CMK (cell line): ENCODE measurements at regions not wholly inside any gene's neighbourhood (a gene's known extent, or its start where the extent isn't known, plus 50 kb on each side); places are given as distances from the start of the nearest gene placed in this dataset.
A peak's percentile ranks its signal among the peaks of the same experiment; 100 is the strongest.

Source experiments
- DNase-seq: peaks from one replicate; pipeline ENCODE4 v3.0.0-alpha.2; 2010; ENCODE audit warnings: low read depth

DNA sequence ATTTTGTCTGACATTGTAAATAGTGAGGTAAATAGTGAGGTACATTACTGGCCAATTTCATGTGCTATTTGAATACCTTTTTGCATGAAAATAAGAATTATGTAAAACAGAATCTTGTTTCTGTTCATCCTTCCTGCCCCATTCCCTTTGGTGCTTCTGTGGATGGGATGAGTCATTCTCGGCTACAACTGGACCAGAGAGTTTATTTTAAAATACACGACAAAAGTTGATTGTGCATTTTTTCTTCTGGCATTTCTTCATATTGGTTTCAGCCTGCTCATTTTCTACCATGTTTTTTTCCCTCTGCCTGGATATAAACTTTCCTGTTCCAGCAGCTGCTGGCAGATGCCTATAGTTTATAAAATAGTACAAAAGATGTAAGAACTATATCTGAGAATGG is 107.5 kb downstream of the CYSLTR2 start:
- no peak for DNase-seq

DNA sequence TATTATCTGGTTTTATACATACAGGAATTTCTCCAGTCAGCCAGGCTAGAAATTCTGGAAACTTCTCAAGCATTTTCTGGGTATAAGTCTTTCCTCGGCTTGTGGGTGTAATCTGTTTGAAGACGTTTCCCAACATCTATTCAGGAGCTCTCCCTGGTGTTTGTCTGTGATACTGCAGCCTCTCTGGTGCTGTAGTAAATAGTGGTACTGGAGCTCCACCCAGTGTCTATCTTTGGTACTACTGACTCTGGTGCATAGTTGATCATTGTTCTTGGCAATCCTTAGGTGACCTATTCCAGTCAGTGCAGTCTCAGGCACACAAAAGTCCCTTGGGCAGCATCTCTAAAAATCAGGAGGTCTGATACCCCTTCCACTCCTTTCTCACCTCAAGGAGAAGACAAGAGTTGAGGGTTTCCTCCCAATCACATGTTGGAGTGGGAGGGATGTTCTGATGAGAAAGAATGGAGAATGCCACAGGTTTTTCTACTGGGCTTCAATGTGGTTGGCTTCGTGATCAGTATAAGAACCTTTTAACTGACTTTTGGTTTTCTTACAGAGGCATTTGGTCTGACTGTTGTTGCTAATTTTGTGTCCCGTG is 115.5 kb downstream of the CYSLTR2 start:
- peak; percentile 47 for DNase-seq

DNA sequence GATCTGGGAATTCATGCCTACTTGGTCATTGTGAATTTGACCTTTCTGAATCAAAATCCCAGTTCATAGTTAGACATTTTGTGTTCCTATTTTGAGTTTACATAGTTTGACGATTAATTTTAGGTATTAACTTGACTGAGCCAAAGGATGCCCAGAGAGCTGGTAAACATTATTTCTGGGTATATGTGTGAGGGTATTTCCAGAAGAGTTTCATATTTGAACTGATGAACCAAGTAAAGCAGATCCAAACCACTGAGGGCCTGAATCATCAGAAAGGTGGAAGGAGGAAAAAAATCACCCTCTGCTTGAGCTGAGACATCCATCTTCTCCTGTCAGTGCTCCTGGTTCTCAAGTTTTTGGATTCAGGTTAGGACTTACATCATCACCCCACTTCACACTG is 116.6 kb downstream of the CYSLTR2 start:
- no peak for DNase-seq

DNA sequence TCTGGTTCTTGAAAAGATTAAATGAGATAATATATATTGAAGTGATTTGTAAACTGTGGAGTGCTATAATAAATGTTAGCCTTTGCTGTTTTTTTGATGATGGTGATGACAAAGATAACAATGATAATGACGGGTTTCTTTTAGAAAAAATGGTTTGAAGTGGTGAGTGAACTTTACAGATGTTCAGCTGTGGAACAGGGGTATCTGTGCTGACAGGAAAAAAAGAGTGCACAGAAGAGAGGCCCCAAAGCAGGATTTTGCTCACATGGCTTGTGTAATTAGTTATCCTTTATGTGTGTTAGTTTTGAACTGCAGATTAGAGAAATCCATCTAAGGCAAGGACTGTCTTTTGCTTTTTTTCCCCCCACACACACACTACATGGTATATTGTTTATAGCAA is 119.2 kb downstream of the CYSLTR2 start:
- no peak for DNase-seq

DNA sequence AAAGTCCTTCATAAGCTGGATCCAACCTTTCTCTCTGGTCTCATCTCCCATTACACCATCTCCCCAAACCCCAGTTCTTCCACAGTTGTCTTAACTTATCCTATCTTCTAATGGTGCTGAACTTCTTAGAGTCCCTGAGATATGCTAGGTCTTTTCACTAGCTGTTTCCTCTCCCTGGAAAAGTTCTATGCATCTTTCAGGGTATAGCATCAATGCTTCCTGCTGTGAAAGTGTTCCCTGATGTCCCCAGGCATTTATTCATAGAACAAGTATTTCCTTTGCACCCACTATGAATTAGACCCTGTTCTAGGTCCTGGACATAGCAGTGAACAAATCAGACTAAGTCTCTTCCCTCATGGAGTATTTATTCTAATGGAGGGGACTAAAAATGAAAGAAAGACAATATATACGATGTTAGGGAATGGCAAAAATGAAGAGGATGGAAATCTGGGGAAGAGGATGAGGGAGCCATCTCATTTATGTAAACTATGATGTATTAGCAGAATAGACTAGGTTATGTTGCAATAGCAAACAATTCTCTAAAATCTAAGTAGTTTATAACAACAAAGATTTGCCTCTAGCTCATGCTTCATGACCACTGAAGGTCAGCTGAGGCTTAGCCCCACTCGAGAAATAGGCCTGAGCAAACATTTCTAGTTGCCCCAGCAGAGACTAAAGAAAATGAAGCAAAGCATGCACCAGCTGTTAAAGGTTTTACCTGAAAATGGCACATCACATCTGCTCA is 120.0 kb downstream of the CYSLTR2 start:
- no peak for DNase-seq

DNA sequence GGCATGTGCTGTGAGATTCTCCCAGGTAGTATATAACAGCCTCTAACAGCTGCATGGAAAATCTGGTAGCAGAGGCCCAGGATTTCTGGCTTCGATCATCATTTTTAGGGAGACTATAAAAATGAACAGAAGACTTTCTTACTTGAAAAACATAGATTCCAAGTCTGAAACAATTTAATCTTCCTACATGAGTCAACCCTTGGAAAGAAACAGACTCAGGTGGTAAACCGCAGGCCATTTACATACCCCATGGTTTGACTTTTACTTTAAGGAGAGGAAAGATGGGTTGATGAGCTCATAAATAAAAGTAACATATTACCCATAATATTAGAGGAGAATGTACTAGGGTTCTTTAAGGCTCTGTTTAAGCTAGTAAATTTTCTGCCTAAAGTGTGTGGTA is 121.6 kb downstream of the CYSLTR2 start:
- no peak for DNase-seq

DNA sequence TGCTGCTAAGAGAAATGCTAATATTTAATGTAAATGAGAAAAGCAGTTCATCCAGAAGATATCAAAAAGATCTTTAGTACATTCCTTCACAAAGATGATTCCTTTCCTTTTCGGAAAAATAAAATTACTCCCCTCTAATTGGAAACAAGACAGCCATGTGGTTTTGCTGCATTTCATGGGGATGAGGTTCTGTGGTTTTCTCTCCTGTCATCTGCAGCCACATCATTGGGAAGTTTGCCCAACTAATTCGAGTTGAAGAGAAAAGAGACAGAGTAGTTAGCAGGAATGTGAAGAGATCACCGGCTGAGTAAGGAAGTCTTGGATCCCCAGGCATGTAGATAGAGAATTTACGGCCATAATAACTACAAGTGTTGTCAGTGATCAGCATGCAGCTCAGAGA is 122.1 kb downstream of the CYSLTR2 start:
- DNase-seq, result no peak

DNA sequence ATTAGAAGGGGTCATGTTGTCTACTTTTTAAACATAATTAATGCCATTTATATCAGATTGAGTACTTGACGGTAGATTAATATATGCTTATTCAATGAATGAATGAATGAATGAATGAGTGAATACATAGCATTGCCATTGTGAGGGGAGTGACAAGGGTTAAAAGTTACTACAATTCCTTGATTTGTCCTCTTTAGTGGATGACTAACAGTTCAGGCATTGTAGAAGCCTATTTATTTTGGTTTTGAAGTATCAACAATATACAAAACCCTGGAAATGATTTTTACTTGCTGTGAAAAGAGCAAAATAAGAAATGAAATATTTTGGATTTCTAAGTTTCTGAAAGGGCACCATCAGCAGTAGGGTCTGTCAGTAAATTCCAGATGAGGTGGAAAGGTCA is 122.7 kb downstream of the CYSLTR2 start:
- DNase-seq, result no peak

DNA sequence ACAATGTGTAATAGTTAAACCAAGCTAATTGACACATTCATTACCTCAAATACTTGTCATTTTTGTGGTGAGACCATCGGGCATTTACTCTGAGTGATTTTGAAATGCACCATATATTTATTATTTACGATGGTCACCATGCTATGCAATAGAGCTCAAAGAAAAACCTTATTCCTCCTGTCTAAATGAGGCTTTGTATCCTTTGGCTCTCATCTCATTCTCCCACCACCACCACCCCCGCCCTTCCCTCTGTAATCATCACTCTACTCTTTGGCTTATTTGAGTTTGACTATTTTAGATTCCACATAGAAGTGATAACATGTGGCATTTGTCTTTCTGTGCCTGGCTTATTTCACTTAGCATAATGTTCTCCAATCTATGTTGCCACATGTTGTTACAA is 124.9 kb downstream of the CYSLTR2 start:
- no peak for DNase-seq

DNA sequence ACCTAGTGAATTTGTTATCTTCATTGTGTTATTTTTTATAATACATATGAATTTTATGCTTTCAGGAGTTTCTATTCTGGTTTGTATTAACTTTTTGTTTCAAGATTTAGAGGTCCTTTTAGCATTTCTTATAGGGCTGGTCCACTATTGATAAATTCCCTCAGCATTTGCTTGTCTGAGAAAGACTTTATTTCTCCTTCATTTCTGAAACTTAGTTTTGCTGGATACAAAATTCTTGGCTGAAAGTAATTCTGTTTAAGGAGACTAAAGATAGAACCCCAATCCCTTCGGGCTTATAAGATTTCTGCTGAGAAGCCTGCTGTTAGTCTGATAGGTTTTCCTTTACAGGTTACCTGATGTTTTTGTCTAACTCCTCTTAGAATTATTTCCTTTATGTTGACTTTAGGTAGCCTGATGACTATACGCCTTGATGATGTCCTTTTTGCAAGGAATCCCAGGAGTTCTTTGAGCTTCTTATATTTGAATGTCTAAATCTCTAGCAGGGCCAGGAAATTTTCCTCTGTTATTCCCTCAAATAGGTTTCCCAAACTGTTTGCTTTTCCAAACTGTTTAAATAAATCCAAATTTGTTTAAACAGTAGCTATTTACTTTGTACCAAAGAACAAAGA is 127.1 kb downstream of the CYSLTR2 start:
- no peak for DNase-seq

DNA sequence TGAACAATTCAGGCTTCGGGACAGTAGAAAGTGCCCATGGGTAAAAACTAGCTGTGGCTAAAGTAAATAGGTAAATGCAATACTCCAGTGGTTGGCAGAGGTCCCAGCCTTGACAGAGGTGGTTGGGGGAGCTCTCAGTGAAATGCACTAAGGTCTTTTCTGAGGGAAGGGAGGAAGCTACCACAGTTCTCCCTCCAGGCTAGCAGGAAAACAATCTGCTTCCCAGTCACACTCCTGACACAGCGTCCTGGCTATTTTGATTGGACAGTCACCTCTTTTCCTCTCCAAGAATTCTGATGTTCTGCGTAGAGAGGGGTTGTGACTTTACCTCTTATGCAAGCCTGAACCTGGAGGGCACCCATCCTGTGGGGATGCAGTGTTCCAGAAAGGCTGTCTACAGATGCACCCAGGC is 128.7 kb downstream of the CYSLTR2 start:
- DNase-seq, result no peak

DNA sequence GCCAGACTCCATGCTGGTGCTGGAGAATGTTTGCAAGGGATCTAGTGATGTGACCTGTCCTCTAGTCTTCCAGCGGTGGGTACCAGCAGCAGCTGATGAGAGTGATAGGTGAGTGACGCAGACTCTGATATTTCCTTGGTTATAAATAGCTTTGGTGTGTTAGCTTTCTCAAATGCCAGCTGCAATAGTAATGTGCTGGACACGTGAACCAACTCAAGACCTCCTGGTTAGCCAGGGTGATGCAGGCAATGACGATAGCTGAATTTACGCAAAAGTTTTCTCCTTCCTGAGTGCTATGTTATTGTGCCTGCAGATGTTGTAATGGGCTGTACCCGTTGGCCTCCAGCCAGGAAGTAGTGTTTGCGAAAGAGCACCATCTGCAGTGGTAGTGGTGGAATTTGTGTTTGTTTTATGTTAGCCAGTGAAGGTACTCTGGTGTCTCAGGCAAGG is 129.5 kb downstream of the CYSLTR2 start:
- no peak for DNase-seq

DNA sequence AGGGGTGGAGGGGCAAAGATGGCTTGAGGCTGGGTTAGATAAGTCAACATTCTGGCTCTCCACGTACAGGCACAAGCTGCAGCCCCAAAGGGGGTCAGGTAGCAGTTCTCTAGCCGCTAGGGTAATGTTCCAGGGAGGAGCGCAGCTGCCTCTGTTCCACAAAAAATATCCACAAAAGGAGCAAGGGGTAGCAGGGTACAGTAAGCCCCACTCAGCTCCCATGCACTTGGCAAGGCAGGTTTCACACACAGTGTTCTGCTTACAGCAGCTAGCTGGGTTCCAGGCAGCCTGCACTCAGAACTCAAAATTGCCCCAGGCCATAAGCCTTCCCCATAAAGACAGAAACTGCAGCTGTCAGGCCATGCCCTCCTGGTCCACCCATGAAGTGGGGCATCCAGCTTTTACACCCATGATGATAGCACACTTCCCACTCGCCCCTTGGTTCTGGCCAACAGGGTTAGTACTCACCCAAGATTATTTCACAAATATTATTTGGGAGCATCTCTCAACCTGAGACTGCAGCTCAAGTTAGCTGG is 130.0 kb downstream of the CYSLTR2 start:
- DNase-seq, result no peak

DNA sequence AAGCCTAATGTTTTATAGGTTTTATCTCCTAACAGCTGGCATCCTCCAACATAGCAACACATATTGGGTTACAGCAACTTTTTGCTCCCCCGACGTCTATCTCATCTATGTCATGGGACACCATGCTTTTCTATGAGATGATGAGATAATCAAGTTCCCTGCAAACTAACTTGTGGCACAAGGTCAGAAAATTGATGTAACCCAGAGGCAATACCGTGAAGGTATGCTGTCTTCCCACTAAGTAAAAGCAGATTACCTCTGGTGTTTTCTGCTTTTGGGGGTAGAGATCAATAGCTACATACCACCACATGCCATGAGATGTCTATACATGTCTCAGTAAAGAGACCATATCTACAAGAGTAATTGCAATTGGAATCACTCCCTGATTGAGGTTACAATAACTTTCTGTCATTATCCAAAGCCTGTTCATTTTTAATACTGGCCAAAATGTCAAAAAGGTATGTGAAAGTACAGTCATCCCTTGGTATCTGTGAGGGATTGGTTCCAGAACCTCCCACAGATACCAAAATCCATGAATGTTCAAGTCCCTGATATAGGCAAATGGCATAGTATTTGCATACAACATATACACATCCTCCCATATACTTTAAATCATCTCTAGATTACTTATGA is 131.3 kb downstream of the CYSLTR2 start:
- no peak for DNase-seq

DNA sequence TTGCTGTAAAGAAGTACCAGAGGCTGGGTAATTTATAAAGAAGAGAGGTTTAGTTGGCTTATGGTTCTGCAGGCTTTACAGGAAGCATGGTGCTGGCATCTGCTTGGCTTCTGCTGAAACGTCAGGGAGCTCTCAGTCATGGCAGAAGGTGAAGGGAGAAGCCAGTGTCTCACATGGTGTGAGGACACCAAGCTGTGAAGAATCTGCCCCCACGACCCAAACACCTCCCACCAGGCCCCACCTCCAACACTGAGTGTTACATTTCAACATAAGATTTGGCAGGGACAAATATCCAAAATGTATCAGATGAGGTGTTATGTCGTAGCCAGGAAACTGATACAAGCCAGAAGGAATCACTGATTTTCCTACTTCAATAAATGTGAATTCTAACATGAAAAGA is 136.5 kb downstream of the CYSLTR2 start:
- DNase-seq, result no peak

DNA sequence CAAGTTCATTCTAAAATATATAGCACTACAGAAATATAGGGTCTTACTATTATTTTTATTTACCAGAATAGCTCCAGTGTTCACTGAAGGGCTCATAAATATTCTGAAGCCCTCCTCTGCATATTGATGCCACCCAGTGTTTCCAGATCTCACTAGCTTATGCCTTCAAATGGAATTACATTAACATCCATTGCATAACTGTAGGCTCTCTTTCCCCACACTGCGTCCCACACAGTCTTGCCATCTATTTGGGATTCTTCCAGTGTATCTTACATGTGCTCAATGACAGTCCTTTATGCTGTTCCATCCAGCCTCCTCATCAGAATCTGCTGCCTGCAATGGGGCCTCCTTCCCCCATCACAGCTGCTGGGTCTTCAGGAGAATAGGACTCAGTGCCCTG is 137.2 kb downstream of the CYSLTR2 start:
- DNase-seq, result no peak

DNA sequence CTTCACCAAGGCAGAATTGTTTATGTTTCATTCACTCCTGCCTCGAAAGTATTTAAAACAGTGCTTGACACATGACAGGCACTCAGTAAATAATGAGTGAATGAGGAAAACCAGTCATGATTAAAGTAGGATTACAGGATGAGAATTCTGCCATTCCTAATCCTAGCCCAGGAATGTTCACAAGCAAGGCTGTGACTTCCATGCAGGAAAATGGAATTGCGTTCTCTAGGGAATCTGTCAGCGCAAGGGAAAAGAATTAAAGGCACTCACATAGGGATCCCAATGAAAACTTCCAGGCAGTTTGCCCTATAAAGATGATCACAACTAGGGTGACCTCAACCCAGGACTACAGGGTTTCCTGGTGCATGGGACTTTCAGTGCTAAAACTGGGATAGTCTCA is 143.4 kb downstream of the CYSLTR2 start:
- no peak for DNase-seq

DNA sequence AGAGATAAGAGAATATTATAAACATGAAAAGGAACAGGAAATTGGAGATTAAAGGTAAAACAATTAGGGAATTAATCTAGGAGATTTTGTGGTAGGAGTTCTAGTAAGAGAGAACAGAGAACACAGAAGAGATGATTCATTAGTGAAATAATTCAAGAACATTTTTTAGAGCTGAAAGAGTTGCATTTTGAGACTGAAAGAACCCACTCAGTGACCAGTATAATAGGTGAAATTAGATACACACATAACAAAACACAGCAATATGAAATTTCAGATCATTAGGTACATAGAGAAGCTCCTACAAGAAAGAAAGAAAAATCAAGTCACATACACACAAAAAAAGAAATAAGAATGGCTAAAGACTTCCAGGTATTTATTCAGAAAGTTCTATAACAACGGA is 144.0 kb downstream of the CYSLTR2 start:
- no peak for DNase-seq

DNA sequence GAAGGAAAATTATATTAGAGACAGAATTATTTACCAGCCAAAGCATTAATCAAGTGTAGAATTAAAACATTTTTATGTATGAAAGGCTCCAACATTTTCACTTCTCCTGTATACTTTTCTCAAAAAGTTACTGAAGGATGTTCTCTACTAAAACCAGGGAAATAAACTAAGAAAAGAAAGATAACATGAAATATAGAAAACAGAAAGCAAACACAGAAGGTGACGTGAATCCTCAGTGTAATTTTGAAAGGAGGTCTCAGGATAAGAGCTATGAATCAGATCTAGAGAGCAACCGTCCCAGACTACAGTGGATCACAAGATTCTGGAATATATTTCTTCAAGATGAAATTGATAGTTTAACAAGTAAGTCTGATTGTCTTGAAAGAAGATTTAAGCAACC is 144.5 kb downstream of the CYSLTR2 start:
- DNase-seq, result no peak

DNA sequence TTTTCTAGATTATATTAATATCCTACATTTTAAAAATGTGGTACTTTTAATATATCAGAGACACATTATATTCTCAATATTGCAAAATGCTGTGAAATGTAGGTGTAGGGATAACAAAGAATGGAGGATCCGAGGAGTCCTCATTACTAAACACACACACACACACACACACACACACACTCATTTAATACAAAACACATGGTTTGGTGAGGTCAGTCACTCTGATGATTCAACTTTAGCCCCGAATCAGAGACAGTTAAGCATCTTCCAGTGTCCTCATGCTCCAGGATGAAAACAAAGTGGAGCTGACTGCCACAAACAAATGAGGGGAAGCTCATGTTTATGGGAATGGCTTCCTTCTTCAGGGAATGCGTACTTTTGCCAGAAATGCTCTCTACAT is 147.5 kb downstream of the CYSLTR2 start:
- no peak for DNase-seq

DNA sequence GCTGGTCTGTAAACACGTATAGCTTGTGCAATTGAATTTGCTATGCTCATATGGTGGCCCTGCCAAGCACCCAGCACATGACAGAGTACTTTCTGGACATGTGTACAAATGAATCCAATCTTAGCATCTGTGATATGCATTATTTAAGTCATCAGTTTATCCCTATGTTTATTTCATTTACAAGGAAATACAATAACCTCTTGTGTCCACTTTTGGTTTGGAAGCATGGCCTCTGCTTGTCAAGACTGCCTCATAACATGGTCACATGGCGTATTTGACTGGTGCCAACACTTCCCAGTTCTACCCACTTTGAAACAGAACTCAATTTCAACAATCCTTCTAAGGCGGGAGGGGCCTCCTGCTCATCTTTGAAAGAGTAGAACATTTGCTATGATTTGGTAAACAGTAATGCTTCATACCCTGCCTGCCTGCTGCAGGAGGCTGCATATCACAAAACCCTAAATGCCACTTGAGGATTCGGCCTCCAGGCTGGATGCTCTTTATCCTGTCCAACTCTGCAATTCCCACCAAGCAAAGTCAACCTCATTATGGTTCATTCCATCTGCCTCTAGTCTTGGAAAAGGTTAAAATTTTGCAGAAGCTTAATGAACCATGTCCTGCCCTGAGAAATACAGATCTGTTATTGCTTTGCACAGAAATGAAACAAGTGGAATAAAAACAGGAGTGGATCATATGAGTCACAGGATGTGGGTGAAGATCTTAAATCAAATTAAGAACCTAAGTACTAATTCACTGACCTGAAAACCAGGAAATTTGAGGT is 151.3 kb downstream of the CYSLTR2 start:
- DNase-seq, result no peak

DNA sequence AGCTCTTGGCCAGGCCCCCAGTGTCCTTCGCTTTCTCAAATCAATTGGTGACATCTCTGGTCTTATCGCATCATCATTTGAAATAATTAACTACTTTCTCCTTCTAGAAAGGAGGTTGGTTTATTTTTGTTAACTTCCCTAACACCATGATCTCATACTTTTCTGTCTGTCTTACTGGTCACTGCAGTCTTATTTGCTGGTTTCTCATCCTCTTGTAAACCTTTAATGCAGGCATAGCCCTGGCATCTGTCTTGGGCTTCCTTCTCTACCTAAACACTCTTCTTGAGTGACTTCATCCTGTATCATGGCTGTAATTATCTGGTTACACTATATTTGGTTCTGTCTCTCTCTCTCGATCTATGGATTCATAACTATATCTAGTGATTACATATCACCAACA is 152.8 kb downstream of the CYSLTR2 start:
- no peak for DNase-seq
